Right renal pelvis (tissue), 4 donors: ENCODE measurements at regions not wholly inside any gene's neighbourhood (a gene's known extent, or its start where the extent isn't known, plus 50 kb on each side); places are given as distances from the start of the nearest gene placed in this dataset.

Experiments
- DNase-seq, 4 donors: peaks; one replicate each; pipeline ENCODE4 v3.0.0-alpha.2; 2013; ENCODE audit warnings: low read depth in 4 of 4, low spot score in 3 of 4, missing footprints in 1 of 4

DNA sequence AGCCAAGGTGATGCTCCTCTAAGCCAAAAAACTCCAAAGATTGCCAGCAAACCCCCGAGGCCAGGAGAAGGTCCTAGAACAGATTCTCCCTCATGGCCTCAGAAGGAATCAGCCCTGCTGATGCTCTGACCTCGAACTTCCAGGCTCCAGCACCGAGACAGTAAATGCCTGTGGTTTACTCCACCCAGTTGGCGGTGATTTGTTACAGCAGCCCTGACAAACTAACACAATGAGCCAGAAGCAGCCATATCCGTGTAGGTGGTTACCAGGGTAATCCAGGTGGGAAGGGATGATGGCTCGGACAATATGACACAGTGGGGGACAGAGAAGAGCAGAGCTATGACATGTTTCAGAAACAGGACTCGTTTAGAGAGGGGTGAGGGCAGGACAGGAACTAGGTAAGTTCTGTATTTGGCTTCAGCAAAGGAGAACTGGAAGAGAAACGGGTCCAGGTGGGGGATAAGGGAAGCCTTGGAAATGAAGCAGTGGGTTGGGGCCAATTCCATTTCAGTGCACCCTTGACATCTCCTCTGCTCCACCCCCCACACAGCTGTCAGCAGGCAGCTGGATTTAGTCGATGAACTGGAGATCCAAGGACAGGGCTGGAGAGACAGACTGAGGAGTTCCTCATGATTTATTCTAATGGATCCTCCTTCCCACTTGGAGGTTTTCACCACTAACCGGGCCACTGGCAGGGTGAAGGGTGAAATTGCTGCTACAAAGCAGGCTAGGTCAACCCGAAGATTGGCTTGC is 179.7 kb upstream of the SH3BP4 start:
- DNase-seq: no peak

DNA sequence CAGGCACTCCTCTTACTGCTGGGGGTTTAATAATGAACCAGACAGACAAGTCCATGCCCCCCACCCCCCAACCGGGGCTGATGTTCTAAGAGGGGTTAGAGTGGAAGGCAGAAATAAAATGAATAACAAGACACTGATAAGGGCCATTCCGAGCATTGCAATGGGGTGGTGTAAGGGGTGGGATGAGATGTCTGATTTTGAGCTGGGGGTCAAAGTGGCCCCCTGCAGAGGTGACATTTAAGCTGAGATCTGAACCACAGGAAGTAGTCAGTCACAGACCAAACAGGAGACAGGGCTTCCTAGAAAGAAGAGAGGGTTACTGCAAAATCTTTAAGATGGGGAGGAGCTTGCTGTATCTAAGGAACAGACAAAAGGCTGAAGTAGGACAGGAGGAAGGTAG is 180.6 kb upstream of the SH3BP4 start:
- DNase-seq: no peak

DNA sequence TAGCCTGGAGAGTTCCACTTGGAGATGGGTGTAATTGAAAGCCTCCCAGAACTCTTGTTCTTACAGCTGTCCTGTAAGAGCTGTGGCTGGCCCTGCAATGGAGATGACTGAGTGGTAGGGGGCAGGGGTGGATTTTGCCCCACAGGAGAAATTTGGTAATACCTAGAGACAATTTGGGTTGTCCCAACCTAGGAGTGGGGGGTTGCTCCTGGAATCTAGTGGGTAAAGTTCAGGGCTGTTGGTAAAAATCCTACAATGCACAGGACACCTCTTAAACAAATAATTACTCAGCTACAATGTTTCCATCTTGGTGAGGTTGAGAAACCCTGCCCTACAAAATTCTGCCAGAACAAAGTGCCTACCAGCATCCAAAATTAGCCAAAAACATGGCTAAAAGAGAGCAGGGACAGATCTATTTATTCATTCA is 181.1 kb upstream of the SH3BP4 start:
- DNase-seq: no peak

DNA sequence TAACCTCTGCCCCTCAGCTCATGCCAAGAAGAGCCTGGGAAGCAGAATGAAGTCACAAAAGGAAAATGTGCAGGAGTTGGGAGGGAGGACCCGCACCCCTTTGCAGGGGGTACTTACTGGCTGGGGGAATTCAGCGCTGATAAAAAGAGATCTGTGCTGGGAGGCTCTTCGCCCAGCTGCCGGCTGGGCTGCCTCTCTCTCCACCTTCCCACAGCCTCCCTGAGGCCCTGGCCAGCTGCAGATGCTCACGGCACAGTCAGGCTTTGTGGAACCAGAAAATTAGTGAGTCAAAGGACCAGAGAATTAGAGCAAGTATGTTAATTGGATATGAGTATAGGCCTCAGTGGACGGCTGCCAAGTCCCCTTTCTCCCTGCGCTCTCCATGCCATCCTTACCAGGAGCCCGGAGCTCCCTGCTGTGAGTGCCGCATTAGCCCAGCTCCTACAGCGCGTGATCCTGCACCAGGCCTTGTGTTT is 181.7 kb upstream of the SH3BP4 start:
- no peak for DNase-seq

DNA sequence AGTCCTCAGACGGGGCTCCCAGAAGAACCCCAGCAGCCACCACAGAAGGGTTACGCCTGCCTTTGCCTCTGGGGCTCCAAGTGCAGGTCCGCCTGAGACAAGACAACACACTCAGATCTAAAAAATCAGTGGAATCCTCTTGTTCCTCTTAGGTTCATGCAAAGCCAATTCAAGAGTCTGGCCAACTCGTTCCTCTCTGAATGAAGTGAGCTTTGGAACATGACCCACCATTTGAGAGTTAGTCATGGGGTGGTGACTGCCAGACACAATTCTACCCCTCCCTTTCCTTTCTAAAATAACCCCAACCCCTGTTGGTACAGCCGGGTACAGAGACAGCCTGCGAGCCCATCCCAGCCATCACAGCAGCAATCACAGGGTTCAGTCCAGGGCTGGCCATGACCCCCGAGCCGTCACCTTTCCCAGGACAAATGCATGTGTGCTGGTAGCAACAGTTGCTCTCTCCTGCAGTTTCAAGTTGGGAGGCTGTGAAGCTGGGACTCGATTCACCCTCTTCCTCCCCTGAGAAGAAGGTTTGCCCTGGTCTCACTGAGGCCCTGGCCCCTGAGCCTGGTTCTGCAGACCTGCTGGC is 183.1 kb upstream of the SH3BP4 start:
- no peak for DNase-seq

DNA sequence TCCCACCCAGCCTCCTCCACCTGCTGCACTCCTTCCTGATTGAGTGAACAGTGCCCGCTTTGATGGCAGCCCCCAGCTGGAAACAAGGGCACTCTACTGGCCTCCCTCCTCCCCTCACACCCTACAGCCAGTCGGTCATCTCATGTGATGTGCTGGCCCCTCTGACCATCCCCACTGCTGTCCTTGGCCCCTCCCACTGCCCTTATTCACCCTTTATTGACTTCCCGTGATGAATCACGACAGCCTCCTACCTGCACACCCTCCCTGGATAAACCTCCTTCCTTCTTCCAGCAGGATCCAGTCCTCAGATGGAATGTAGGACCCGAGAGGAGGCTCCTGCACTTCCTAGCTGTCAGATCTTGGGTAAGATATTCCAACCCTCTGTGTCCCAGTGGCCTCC is 186.5 kb upstream of the SH3BP4 start:
- DNase-seq: no peak

DNA sequence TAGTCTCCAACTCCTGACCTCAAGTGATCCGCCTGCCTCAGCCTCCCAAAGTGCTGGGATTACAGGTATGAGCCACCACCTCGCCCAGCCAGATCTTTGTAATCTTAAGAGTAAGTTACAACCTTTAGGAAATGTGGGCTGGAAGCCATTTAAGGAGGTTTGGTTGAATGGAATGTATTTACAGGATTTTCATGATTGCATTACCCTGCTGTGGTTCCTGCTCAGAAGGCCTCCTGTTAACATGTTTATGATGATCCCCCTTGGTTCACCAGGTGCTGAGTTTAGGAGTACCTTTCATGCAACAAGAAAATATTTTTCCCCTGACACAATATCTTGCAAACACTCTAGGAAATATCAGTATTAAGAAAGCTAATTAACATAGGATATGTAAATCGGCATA is 187.4 kb upstream of the SH3BP4 start:
- DNase-seq: no peak

DNA sequence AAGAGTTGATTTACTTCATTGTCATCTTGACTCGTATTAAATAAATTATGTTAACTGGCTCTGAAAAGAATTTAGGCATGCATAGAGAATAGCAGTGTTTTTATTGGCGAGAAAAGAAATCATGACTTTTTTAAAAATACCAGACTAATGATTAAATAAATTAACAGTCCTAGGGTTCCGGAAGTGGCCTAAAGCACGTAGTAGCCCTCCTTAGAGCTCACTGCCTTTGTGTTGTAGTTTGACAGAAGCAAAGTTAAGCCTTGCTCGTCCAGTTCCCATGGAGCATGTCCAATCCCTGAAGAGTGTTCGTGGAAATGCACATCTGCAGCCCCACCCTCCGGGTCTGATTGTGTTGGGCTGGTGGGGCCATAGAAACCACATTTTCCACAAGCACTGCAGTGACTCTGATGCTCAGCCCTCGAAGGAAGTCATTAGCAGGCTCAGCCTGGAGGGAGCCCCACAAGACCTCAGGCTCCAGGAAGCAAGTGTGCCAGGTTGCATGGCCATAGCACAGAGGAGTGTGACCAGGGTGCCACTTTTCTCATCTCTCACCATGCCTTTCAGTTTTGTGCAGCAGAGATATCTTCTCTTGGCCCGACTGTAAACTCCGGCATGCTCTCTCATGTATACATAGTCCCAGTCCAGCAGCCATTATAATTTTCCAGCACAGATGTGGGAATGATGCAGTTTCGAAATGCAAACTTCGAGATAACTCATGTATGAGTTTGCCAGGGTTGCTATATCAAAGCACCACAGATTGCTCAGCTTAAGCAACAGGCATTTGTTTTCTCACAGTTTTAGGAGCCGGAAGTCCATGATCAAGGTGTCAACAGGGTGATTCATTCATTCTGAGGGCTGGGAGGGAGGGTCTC is 188.6 kb upstream of the SH3BP4 start:
- DNase-seq: no peak

DNA sequence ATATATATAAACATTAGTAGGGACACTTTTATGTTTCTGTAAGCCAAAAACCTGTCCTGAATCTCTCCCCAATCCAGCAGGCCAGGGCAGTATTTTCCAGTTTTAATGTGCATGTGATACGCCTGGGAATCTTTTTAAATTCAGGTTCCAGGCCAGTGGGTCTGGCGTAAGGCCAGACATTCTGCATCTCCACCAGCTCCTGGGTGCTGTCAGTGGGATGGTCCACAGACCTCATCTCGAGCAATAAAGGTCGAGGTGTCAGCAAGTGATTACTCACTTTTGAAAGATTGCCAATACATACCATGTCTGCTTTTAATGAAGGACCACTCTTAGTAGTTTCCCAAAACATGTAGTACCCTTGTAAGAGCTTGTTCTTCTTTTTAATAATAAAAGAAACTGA is 189.9 kb upstream of the SH3BP4 start:
- DNase-seq: no peak

DNA sequence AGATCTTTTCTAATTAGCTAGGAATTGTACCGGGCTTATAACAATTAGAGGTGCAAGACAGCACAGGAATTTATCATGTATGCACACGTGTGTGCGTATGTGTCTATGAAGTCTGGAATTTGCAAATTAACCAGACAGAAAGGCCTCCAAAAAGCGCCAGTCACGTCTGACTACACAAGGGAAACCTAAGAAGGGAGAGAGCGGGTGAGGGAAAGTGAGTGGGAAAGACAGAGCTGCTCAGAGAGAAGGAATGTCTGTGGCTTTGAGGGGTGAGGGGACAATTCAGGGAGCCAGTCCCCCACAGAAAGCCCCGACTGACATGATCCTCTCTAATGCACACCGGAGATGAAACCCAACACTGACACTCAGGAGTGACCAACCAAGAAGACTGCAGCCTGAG is 197.7 kb upstream of the SH3BP4 start:
- DNase-seq: peak in 1 of 4 donors; percentile 54

DNA sequence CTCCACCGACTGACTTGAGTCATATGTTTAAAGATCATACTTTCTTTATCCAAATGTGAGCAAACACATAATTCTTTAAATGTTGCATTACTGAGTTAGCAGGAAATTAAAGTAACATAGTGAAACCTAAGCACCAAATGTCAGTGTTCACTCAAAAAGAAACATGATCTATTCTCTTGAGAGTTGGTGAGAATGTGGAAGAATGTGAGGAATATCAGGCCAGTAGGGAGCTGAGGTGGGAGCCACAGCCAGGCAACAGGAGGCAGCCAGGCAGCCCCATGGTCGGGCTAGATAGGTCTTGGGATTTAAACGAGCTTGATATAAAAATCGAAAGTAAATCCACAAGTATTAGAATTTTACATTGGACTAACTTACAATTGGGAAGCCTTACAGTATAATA is 198.1 kb upstream of the SH3BP4 start:
- DNase-seq: no peak

DNA sequence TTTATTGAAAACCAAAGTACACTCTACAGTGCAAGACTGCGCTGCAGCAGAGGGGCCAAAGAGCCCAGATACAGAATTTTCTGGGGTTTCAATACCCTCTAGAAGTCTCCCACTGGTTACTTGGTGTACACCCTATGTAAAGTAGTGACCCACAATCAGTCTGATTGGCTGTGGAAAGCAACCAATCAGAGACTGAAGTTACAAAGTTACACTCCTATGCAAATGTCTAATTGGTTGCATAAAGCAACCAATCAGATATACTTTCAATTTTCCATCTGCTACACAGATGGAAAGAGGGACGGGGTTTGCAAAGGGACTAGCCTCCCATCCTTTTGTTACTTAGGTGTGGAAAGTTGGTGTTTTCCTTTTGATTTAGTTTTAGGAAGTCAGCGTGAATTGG is 198.9 kb upstream of the SH3BP4 start:
- DNase-seq: no peak

DNA sequence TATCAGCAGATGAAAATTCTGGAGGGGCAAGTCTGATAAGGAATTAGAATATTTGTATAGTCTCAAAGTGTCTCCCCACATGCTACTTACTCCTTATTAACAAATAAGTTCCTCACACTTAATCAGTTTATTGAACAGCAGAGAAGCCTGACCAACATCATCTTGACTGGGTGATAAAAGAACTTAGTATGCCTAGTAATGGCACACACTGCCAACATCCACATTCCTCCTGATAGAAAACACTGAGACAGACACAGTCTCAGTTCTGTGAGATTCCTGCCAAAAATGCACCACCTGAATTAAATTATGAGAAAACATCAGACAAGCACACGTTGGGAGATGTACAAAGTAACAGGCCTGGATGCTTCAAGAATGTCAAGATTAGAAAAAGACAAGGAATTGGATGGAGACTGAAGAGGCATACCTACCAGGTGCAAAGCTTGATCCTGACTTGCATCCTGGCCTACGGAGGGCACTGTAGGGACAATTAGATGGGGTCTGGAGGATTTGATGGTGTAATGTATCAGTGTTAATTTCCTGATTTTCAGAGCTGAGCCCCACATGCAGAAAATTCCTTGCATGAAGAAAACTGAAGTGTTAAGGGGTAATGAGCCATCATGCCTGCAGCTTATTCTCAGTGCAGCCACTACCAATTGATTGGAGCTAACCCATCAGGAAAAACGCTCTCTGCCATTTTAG is 200.4 kb upstream of the SH3BP4 start:
- no peak for DNase-seq

DNA sequence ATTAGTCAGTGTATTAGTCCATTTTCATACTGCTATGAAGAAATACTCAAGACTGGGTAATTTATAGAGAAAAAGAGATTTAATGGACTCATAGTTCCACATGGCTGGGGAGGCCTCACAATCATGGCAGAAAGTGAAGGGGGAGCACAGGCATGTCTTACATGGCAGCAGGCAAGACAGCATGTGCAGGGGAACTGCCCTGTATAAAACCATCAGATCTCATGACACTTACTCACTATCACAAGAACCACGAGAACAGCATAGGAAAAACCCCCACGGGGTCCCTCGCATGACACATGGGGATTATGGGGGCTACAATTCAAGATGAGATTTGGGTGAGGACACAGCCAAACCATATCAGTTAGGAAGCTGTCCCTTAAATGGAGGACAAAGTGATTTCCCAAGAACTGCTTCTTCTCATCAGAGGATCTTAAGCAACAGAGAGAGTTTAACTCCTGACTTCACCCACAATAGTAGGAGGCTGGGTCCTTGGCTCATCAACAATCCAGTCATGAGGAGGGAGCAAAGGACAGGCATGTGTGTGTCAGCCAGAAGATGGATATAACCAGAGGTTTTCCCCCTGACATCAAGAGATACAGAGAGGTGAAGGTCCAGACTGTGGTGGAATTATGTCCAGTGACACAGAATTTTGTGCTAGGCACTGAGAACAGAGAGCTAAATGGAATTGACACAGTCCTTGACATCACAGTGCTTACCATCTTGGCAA is 203.8 kb upstream of the SH3BP4 start:
- DNase-seq: no peak

DNA sequence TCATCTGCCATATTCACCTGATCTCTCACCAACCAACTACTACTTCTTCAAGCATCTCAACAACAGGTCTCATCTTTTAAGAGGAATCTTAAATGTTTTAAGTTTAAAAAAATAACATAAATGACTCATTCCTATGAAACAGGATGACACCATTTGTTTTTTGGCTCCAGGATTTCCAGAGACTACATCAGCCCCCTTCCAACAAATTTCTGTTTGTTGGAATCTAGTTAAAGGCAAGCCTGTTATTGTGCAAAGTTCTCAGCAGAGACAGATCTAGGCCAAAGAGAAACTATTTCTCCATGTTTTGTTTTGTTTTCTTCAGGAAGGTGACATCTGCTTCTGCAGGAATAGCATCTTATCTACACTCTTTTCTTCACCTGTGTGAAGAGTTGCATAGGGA is 204.8 kb upstream of the SH3BP4 start:
- no peak for DNase-seq

DNA sequence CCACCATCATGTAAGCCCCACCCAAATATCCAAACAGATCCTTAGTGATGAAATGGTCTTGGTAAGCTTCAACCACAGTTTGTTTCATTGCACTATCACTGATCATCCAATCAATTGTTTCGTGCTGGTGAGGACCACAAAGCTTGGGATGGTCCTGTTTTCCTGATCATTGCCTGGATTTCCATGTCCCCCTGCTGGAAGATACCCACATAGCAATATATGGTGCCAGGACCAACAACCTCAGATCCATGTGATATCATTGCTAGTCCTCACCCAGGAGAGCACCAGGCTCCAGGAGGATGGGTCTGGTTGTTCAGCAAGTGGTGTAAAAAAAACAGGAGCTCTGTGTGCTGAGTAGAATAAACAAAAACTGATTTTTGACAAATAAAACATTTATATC is 206.5 kb upstream of the SH3BP4 start:
- DNase-seq: no peak

DNA sequence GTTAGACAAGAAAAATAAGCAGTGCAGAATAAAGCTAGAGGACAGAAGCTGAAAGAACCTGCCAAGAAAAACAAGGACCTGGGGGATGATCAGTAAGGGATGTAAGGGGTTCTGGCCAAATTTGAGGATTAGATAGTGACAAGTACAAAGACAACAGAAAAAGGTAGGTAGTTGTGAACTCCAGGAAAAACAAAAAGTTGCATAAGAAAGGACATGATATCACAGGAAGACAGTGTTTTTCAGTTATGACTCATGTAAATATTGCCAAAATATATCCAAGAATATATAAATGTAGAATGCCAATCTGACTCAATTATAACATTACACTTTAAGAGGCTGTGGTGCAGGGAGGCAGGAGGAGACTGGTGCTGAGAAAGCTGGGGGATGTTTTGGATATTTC is 209.8 kb upstream of the SH3BP4 start:
- no peak for DNase-seq

DNA sequence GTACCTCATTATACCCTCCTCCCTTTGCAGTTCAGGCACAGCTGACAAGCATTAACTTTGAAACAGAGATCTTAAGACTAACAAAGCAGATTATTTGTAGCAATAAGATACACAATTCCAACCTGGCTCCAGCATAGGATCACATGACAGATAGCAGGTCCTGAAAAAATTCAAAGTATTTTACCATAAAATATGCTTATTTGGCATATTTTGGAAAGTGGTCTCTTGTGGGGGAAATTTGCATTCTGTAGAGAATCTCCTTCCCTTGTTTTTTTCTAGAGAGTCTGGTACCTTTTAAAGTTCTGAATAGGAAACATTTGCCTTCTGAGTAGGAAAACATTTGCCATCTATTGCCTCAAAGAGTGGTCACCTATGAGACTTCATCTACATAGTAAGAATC is 212.8 kb upstream of the SH3BP4 start:
- DNase-seq: no peak

DNA sequence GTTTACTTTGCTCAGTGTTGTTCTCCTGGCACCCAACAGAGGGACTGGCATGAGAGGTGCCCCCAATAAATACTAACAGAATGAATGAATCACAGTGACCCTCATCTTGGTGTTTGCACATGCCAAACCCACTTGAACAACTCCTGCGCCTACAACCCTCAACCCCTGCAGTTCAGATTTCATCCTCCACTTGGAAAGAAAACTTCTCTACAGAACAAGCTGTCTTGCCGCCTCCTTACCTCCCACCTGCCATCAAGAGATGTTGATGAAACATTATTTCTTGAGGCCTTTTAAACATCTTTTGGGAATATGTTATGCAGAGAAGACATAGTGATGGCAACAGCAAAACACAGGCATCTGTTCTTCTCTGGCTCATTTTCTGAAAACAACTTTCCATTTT is 216.0 kb upstream of the SH3BP4 start:
- no peak for DNase-seq
